RWPE2 (cell line): ENCODE measurements at regions not wholly inside any gene's neighbourhood (a gene's known extent, or its start where the extent isn't known, plus 50 kb on each side); places are given as distances from the start of the nearest gene placed in this dataset.

Source experiments
- ATAC-seq: fragments of 200-7000 bp; cut with Tn5 transposase; 3 replicates; pipeline ENCODE4 v1.9.1; 2021; ENCODE audit warnings: low read depth
- DNase-seq: peaks from one replicate; pipeline ENCODE4 v3.0.0-alpha.2; 2020; ENCODE audit warnings: low spot score
- H3K27ac ChIP-seq: fragments of 450-650 bp; 2 replicates; pipeline ENCODE4 v1.5.1; 2017; ENCODE audit warnings: mild to moderate bottlenecking; ENCODE audit not compliant: poor library complexity, severe bottlenecking
- H3K27me3 ChIP-seq: fragments of 250-450 bp; sonication (Bioruptor Pico); 2 replicates; pipeline ENCODE4 v1.5.1; 2021; ENCODE audit warnings: mild to moderate bottlenecking, moderate library complexity; ENCODE audit not compliant: insufficient read depth, poor library complexity, severe bottlenecking
- H3K36me3 ChIP-seq: fragments of 250-450 bp; sonication (Bioruptor Pico); 2 replicates; pipeline ENCODE4 v1.5.1; 2020; ENCODE audit warnings: low read depth, mild to moderate bottlenecking, moderate library complexity
- H3K4me1 ChIP-seq: fragments of 250-450 bp; sonication (Bioruptor Pico); 2 replicates; pipeline ENCODE4 v1.5.1; 2021; ENCODE audit warnings: mild to moderate bottlenecking, moderate library complexity; ENCODE audit not compliant: insufficient read depth, poor library complexity, severe bottlenecking
- H3K4me3 ChIP-seq: fragments of 250-450 bp; sonication (Bioruptor Pico); 2 replicates; pipeline ENCODE4 v1.5.1; 2021; ENCODE audit warnings: mild to moderate bottlenecking, moderate library complexity; ENCODE audit not compliant: severe bottlenecking
- H3K9me3 ChIP-seq: fragments of 250-450 bp; sonication (Bioruptor Pico); 2 replicates; pipeline ENCODE4 v1.5.1; 2021; ENCODE audit warnings: mild to moderate bottlenecking, moderate library complexity; ENCODE audit not compliant: severe bottlenecking
- TF ChIP-seq, protein P1 (sequence below): fragments of 450-650 bp; IDR thresholded peaks from one replicate; pipeline ENCODE4 v1.5.1; 2017; ENCODE audit warnings: mild to moderate bottlenecking, moderate library complexity; ENCODE audit not compliant: poor library complexity, severe bottlenecking

DNA sequence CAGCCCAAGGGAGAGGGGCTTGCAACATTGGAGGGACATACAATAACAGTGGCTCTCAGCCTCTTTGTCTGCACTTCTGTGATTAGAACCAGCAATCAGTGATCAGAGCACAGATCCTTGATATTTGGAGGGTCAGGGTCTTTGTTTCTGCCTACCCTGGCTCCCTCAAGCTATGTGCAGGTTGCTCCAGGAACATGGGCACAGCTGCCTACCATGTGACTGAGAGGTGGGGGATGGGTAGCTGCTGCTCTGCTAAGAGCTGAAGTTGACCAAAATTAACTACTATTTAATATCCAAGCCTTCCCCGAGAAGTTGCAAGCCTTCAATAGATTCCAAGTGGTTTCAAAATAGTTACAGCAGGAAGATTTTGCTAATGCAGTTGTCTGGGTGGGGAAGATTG, 202.6 kb downstream of the ZIC5 start:
- ATAC-seq (no peak), DNase-seq (no peak)
- no peaks in the 10 kb centered on the region for H3K36me3 ChIP-seq
- no peak overlapping the region for H3K4me3 ChIP-seq
- H3K27ac ChIP-seq = no peak overlapping the region
- no peaks in the 10 kb centered on the region for H3K27me3 ChIP-seq
- no peaks in the 10 kb centered on the region for H3K4me1 ChIP-seq
- TF ChIP-seq, protein P1, sequence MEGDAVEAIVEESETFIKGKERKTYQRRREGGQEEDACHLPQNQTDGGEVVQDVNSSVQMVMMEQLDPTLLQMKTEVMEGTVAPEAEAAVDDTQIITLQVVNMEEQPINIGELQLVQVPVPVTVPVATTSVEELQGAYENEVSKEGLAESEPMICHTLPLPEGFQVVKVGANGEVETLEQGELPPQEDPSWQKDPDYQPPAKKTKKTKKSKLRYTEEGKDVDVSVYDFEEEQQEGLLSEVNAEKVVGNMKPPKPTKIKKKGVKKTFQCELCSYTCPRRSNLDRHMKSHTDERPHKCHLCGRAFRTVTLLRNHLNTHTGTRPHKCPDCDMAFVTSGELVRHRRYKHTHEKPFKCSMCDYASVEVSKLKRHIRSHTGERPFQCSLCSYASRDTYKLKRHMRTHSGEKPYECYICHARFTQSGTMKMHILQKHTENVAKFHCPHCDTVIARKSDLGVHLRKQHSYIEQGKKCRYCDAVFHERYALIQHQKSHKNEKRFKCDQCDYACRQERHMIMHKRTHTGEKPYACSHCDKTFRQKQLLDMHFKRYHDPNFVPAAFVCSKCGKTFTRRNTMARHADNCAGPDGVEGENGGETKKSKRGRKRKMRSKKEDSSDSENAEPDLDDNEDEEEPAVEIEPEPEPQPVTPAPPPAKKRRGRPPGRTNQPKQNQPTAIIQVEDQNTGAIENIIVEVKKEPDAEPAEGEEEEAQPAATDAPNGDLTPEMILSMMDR = no peak
- H3K9me3 ChIP-seq = no peaks in the 10 kb centered on the region

DNA sequence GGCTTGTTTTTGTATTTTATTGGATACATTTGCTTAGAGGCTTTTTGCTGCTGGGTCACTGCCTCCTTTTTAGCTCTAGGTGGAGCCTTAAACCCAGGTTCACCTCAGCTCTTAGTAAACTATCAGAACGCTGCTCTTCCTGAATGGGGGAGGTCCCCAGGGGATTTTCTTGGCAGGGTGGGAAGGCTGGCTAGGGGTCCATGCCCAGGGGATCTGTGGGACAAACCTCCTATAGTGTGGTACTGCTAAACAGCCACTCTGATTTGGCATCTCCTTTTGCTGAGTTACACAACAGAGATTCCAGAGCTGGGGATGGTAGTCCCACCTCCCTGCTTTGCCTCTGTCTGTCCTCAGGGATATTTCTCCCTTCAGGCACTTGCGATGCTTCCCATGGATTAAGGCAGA, 204.9 kb downstream of the ZIC5 start:
- Histone ChIP-seq H3K9me3 (no peaks in the 10 kb centered on the region), H3K36me3 (no peaks in the 10 kb centered on the region), H3K4me1 (no peaks in the 10 kb centered on the region), H3K27ac (no peak overlapping the region), H3K27me3 (no peaks in the 10 kb centered on the region), H3K4me3 (no peak overlapping the region)
- ATAC-seq (no peak), DNase-seq (no peak)
- TF ChIP-seq, protein P1 = peak; percentile 16

DNA sequence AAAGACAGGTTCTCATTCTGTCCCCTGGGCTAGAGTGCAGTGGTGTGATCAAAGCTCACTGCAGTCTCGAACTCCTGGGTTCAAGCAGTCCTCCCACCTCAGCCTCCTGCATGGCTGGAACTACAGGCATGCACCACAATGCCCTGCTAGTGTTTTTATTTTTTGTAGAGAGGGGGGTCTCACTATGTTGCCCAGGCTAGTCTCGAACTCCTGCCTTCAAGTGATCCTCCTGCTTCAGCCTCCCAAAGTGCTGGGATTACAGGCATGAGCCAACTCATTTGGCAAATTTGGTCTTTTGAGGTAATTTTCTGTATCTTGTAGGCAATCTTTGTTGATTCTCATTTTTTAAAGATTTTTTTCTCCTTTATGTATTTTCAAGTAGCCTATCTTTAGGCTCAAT, 205.7 kb downstream of the ZIC5 start:
- no peaks in the 10 kb centered on the region for H3K27me3 ChIP-seq
- no peak overlapping the region for H3K4me3 ChIP-seq
- DNase-seq (no peak), ATAC-seq (no peak)
- H3K9me3 ChIP-seq = no peaks in the 10 kb centered on the region
- H3K27ac ChIP-seq = no peak overlapping the region
- H3K36me3 ChIP-seq = no peaks in the 10 kb centered on the region
- H3K4me1 ChIP-seq = no peaks in the 10 kb centered on the region
- TF ChIP-seq, protein P1 = no peak

DNA sequence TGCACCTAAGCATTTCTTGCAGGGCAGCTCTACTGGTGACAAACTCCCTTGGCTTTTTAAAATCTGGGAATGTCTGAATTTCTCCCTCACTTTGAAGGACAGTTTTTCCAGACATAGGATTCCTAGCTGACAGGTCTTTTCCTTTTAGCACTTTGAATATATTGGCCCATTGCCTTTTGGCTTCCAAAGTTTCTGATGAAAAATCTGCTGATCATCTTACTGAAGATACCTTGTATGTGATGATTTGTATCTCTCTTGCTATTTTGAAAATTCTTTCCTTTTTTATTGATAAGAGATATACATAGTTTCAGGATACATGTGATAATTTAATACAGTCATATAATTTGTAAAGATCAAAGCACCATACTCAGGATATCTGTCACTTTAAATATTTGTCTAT, 211.1 kb downstream of the ZIC5 start:
- Histone ChIP-seq H3K4me3 (no peak overlapping the region), H3K27ac (no peak overlapping the region), H3K36me3 (no peaks in the 10 kb centered on the region), H3K27me3 (no peaks in the 10 kb centered on the region), H3K4me1 (no peaks in the 10 kb centered on the region), H3K9me3 (no peaks in the 10 kb centered on the region)
- TF ChIP-seq, protein P1 = no peak
- DNase-seq = no peak
- no peak for ATAC-seq

DNA sequence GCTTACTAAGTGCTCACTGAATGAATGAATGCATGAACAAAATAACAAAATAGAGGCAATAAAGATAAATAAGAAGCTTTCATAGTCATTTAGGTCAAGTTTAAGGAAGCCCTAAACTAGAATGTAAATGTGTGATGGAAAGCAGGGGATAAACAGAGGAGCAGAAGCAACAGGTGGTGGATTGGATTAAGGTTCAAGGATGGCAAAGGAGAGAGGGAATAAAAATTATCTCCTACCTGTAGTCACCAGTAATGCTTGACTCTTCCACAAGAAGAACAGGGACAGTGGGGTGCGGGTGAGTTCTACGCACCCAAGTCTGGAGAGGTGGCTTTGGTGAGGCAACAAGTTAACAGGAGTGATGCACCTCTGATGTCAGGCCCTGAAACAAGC, 212.4 kb downstream of the ZIC5 start:
- Histone ChIP-seq H3K4me1 (no peaks in the 10 kb centered on the region), H3K27ac (no peak overlapping the region), H3K27me3 (no peaks in the 10 kb centered on the region), H3K36me3 (no peaks in the 10 kb centered on the region), H3K4me3 (no peak overlapping the region), H3K9me3 (no peaks in the 10 kb centered on the region)
- ATAC-seq (no peak), DNase-seq (no peak)
- TF ChIP-seq, protein P1 = no peak
